ENCODE measurements at regions not wholly inside any gene's neighbourhood (a gene's known extent, or its start where the extent isn't known, plus 50 kb on each side); places are given as distances from the start of the nearest gene placed in this dataset.
"Not testable (repeated sequence)": the region's sequence is repeated elsewhere in the genome, so short reads cannot be mapped to it uniquely, and the experiment has no call there.

DNA sequence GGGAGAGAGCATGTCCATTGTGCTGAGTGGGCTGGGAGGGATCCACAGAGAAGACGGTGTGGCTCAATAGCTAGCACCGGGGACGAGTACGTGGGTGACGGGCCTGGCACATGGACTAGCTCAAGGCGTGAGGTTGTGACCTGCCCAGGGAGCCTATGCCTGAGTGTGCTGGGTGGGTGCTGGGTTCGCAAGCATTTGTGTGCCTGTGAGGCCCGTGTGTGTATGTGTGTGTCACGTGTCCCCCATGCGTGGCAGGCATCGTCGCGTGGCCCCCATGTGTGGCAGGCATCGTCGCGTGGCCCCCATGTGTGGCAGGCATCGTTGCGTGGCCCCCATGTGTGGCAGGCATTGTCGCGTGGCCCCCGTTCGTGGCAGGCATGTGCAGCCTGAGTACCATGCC is 109.2 kb downstream of the TMEM121 start:
- no peaks in the 10 kb centered on the region for H3K27me3 ChIP-seq (ENCODE audit: control insufficient read depth, insufficient read depth, low read length)
- H3K4me3 ChIP-seq (ENCODE audit: low read depth, low read length), result no peak overlapping the region
- TF ChIP-seq, protein P1, sequence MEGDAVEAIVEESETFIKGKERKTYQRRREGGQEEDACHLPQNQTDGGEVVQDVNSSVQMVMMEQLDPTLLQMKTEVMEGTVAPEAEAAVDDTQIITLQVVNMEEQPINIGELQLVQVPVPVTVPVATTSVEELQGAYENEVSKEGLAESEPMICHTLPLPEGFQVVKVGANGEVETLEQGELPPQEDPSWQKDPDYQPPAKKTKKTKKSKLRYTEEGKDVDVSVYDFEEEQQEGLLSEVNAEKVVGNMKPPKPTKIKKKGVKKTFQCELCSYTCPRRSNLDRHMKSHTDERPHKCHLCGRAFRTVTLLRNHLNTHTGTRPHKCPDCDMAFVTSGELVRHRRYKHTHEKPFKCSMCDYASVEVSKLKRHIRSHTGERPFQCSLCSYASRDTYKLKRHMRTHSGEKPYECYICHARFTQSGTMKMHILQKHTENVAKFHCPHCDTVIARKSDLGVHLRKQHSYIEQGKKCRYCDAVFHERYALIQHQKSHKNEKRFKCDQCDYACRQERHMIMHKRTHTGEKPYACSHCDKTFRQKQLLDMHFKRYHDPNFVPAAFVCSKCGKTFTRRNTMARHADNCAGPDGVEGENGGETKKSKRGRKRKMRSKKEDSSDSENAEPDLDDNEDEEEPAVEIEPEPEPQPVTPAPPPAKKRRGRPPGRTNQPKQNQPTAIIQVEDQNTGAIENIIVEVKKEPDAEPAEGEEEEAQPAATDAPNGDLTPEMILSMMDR (IDR thresholded peaks at IDR 0.05; ENCODE audit: insufficient read depth, low read length, poor library complexity, severe bottlenecking), result no peak
- no peak for DNase-seq (ENCODE audit: low read depth)
- no peaks in the 10 kb centered on the region for H3K36me3 ChIP-seq (ENCODE audit: control insufficient read depth, insufficient read depth, low read length)

DNA sequence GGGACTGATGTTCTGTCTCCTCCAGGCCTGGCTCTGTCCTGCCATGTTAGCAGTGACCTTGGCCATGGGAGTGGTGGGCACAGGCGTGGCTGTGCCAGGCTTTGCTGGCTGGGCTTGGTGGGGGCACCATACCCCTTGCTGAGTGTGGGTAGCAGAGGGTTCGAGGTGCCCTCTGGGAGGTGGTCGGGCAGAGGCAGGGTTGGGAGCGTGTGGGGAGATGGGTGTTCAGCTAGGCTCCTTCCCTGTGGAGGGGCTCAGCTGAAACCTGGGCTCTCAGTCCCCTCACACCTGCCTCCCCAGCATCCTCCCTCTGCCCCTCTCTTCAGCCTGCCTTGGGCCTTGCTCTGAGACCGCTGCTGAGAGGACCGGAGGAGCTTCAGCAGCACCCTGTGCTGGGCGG is 109.6 kb downstream of the TMEM121 start:
- not testable (repeated sequence) for H3K36me3 ChIP-seq (ENCODE audit: control insufficient read depth, insufficient read depth, low read length); H3K4me3 ChIP-seq (ENCODE audit: low read depth, low read length); DNase-seq (ENCODE audit: low read depth); H3K27me3 ChIP-seq (ENCODE audit: control insufficient read depth, insufficient read depth, low read length)

DNA sequence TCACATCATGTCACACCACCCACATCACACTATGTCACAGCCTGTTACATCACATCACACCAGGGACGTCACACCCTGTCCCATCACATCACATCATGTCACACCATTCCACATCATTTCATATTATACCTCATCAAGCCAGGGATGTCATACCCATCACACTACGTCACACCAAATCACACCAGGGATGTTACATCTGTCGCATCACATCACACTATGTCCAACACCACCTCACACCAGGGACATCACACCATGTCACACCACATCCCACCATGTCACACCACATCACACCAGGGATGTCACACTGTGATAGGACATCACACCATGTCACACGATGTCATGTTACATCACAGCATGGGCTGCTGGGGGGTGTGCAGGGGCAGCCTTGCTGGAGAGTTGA is 110.6 kb downstream of the TMEM121 start:
- no peak overlapping the region for H3K4me3 ChIP-seq (ENCODE audit: low read depth, low read length)
- H3K36me3 ChIP-seq (ENCODE audit: control insufficient read depth, insufficient read depth, low read length), result no peaks in the 10 kb centered on the region
- TF ChIP-seq, protein P1 (IDR thresholded peaks at IDR 0.05; ENCODE audit: insufficient read depth, low read length, poor library complexity, severe bottlenecking), result no peak
- no peaks in the 10 kb centered on the region for H3K27me3 ChIP-seq (ENCODE audit: control insufficient read depth, insufficient read depth, low read length)
- DNase-seq (ENCODE audit: low read depth), result no peak

DNA sequence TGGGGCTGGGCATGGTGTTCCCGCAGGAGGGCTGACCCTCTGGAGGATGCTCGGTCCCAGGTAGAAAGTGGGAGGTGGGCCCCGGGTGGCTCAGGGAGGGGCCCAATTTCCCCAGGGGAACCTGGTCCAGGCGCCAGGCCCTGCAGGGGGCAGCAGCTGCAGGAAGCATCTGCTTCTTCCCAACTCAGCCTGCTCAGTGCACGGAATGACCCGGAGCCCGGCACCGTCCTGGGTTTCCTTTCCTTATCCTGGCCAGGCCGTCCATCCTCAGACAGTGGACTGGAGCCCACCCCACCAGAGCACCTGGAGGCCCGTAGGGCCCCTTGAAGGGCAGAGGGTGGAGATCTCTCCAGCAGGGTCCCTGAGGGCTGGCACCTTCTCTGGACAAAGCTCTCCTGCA is 111.0 kb downstream of the TMEM121 start:
- not testable (repeated sequence) for DNase-seq (ENCODE audit: low read depth); H3K27me3 ChIP-seq (ENCODE audit: control insufficient read depth, insufficient read depth, low read length); H3K36me3 ChIP-seq (ENCODE audit: control insufficient read depth, insufficient read depth, low read length); H3K4me3 ChIP-seq (ENCODE audit: low read depth, low read length)

DNA sequence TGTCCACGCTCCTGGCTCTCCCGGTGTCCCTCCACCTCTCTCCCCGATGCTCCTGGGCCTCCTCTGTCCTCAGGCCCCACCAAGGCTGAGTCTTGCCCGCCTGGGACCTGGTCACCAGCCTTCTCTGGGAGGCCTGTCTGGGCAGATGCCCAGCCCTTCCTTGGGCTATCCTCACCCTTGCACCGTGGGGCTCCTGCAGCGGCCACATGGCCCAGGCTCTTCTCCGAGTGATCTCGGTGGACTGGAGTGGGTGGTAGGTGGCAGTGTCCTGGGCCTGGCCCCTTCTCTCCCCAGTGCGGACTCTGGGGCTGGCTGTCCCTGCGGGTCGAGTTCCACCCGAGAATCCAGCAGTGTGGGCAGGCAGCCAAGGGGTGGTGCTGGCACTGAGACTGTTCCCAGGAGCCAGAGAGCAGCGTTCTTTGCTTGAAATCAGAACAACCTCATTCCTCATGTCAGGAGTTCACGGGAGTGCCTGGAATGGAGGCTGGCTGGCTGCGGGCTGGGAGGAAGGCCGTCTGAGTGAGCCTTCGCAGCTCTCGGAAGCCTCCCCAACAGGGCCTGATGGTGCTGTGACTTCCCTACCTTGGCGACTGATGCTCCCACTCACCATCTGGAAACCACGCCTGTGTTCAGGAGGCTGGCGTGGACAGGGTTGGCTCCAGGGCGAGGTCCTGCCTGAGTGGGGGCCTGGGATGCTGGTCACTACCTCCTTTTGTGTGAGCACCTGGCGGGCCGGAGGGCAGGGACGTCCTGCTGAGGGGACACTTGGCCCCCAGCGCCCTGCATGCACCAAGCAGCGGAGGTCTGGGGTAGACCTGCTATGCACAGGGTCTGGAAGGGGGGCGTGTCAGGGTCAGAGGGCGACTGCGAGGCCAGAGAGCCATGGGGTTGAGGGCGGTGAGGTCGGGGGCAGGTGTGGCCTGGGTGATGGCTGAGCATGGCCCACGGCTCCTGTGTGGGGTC is 113.9 kb downstream of the TMEM121 start:
- DNase-seq (ENCODE audit: low read depth); H3K27me3 ChIP-seq (ENCODE audit: control insufficient read depth, insufficient read depth, low read length); H3K4me3 ChIP-seq (ENCODE audit: low read depth, low read length); H3K36me3 ChIP-seq (ENCODE audit: control insufficient read depth, insufficient read depth, low read length): not testable (repeated sequence)

DNA sequence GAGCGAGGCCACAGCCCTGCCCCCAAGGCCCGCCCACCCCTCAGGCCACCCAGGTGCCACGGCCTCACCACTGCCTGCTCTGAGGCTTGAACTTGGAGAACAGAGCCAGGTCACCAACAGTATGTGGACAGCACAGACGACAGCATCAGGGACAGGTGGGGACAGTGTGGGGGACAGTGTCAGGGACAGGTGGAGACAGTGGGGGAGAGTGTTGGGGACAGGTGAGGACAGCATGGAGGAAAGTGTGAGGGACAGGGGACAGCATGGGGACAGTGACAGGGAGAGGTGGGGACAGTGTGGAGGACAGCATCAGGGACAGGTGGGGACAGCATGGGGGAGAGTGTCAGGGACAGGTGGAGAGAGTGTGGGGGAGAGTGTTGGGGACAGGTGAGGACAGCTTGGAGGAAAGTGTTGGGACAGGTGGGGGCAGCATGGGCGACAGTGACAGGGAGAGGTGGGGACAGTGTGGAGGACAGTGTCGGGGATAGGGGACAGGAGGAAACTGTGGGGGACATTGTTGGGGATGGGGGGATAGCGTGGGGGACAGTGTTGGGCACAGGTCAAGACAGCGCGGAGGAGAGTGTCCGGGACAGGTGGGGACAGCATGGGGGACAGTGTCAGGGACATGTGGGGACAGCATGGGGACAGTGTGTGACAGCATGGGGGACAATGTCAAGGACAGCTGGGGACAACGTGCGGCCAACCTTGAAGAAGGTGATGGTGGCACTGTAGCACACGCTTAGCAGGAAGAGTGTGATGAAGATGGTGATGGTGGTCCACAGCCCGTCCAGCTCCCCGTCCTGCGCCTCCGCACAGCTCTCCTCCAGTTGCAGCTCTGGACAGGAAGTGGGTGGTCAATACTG is 114.9 kb downstream of the TMEM121 start:
- DNase-seq (ENCODE audit: low read depth), result no peak
- Histone ChIP-seq H3K4me3 (ENCODE audit: low read depth, low read length) (no peak overlapping the region), H3K36me3 (ENCODE audit: control insufficient read depth, insufficient read depth, low read length) (no peaks in the 10 kb centered on the region), H3K27me3 (ENCODE audit: control insufficient read depth, insufficient read depth, low read length) (no peaks in the 10 kb centered on the region)
- TF ChIP-seq, protein P1 (IDR thresholded peaks at IDR 0.05; ENCODE audit: insufficient read depth, low read length, poor library complexity, severe bottlenecking), result no peak

DNA sequence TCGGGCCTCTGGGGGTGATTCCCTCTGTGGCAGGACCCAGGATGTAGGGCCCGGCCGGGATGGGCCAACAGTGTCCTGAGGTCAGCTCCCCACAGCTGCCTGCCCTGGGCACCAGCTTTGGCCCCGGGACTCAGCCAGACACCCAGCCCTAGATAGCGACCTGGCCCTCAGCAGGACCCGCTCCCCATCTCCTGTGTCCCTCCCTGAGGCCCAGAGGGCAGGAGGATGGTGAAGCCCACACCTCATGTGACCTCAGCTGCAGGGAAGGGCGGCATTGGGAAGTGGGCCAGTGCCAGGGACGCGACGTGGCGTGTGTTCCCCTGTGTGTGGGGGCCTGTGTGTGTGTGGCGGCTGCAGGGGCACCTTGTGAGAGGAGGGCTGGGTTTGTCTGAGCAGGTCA is 115.6 kb downstream of the TMEM121 start:
- not testable (repeated sequence) for H3K36me3 ChIP-seq (ENCODE audit: control insufficient read depth, insufficient read depth, low read length); H3K4me3 ChIP-seq (ENCODE audit: low read depth, low read length); H3K27me3 ChIP-seq (ENCODE audit: control insufficient read depth, insufficient read depth, low read length); DNase-seq (ENCODE audit: low read depth)

DNA sequence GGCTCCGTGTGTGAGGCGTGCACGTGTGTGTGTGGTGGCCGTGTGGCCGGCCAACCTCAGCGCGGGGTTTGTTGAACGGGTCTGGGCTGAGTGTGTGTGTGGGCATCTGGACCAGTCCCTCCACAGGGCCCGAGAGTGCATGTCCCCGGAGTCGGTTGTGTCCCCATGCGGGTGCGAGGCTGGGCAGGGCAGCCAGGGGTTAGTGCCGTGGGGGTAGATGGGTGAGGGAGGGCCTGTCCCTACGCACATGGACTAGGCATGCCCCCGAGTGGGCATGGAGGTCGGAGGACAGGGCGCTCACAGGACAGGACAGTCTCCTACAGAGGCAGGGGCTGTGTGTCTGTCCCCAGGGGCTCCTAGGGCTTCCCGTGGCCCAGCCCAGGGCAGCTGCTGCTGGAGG is 116.1 kb downstream of the TMEM121 start:
- H3K4me3 ChIP-seq (ENCODE audit: low read depth, low read length); DNase-seq (ENCODE audit: low read depth); H3K36me3 ChIP-seq (ENCODE audit: control insufficient read depth, insufficient read depth, low read length); H3K27me3 ChIP-seq (ENCODE audit: control insufficient read depth, insufficient read depth, low read length): not testable (repeated sequence)

DNA sequence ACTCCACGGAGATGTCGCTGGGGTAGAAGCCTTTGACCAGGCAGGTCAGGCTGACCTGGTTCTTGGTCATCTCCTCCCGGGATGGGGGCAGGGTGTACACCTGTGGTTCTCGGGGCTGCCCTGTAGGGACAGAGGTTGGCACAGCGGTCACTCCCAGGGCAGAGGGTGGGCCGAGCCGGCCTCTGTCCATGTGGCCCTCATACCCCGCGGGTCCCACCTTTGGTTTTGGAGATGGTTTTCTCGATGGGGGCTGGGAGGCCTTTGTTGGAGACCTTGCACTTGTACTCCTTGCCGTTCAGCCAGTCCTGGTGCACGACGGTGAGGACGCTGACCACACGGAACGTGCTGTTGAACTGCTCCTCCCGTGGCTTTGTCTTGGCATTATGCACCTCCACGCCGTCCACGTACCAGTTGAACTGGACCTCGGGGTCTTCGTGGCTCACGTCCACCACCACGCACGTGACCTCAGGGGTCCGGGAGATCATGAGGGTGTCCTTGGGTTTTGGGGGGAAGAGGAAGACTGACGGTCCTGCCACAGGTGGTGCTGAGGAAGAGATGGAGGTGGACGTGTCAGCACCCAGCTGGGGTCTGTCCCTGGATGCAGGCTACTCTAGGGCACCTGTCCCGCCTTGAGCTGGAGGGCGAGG is 117.1 kb downstream of the TMEM121 start:
- not testable (repeated sequence) for H3K36me3 ChIP-seq (ENCODE audit: control insufficient read depth, insufficient read depth, low read length); DNase-seq (ENCODE audit: low read depth); H3K4me3 ChIP-seq (ENCODE audit: low read depth, low read length); H3K27me3 ChIP-seq (ENCODE audit: control insufficient read depth, insufficient read depth, low read length)

DNA sequence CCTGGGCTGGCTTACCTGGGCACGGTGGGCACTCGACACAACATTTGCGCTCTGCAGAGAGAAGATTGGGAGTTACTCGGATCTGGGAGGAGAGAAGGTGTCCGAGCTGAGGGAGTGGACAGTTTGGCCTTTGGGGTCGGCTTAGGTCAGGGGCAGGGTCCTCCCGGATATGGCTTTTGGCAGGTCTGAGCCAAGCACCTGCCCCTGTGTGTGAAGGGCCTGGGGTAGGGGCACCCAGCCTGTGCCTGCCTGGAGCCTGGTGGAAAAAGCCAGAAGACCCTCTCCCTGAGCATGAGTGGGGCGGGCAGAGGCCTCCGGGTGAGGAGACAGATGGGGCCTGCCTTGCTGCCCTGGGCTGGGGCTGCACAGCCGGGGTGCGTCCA is 117.7 kb downstream of the TMEM121 start:
- not testable (repeated sequence) for DNase-seq (ENCODE audit: low read depth); H3K27me3 ChIP-seq (ENCODE audit: control insufficient read depth, insufficient read depth, low read length); H3K36me3 ChIP-seq (ENCODE audit: control insufficient read depth, insufficient read depth, low read length); H3K4me3 ChIP-seq (ENCODE audit: low read depth, low read length)

DNA sequence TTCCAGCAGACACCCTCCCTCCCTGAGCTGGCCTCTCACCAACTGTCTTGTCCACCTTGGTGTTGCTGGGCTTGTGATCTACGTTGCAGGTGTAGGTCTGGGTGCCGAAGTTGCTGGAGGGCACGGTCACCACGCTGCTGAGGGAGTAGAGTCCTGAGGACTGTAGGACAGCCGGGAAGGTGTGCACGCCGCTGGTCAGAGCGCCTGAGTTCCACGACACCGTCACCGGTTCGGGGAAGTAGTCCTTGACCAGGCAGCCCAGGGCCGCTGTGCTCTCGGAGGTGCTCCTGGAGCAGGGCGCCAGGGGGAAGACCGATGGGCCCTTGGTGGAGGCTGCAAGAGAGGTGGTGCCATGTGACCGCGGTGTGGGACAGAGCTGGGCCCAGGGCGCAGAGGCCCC is 118.1 kb downstream of the TMEM121 start:
- not testable (repeated sequence) for H3K36me3 ChIP-seq (ENCODE audit: control insufficient read depth, insufficient read depth, low read length); DNase-seq (ENCODE audit: low read depth); H3K27me3 ChIP-seq (ENCODE audit: control insufficient read depth, insufficient read depth, low read length); H3K4me3 ChIP-seq (ENCODE audit: low read depth, low read length)
